T follicular helper cell (primary cell): ENCODE measurements at regions not wholly inside any gene's neighbourhood (a gene's known extent, or its start where the extent isn't known, plus 50 kb on each side); places are given as distances from the start of the nearest gene placed in this dataset.

Experiments used
- DNase-seq: peaks from one replicate; pipeline ENCODE4 v3.0.0-alpha.2; 2020; ENCODE audit warnings: low read depth

- no peak for DNase-seq
Observed at GRCh38 chr12:34377243-34378035, 355.1 kb downstream of the ALG10 start.

GRCh38 chr12:34379142-34379541 is 356.8 kb downstream of the ALG10 start:
- no peak for DNase-seq

- no peak for DNase-seq
Observed at GRCh38 chr12:34384693-34385092, 362.4 kb downstream of the ALG10 start.

GRCh38 chr12:34386016-34386415 is 363.7 kb downstream of the ALG10 start:
- no peak for DNase-seq

- DNase-seq = no peak
Observed at GRCh38 chr12:34386621-34387255, 364.4 kb downstream of the ALG10 start.

GRCh38 chr12:34387711-34388635 is 365.7 kb downstream of the ALG10 start:
- DNase-seq = no peak

GRCh38 chr12:34388636-34389377 is 366.5 kb downstream of the ALG10 start:
- no peak for DNase-seq

- no peak for DNase-seq
Observed at GRCh38 chr12:34389378-34390170, 367.3 kb downstream of the ALG10 start.

GRCh38 chr12:34390171-34390841 is 368.0 kb downstream of the ALG10 start:
- DNase-seq = no peak

GRCh38 chr12:34390846-34391700 is 368.8 kb downstream of the ALG10 start:
- no peak for DNase-seq

- no peak for DNase-seq
Observed at GRCh38 chr12:34391771-34392581, 369.7 kb downstream of the ALG10 start.

- no peak for DNase-seq
Observed at GRCh38 chr12:34392741-34393085, 370.4 kb downstream of the ALG10 start.

- DNase-seq = no peak
Observed at GRCh38 chr12:34393086-34393820, 371.0 kb downstream of the ALG10 start.

GRCh38 chr12:34393821-34394150 is 371.5 kb downstream of the ALG10 start:
- DNase-seq = no peak

GRCh38 chr12:34394211-34395055 is 372.1 kb downstream of the ALG10 start:
- DNase-seq = no peak

- DNase-seq = no peak
Observed at GRCh38 chr12:34395056-34396005, 373.0 kb downstream of the ALG10 start.
